NB4 (cell line): ENCODE measurements at regions not wholly inside any gene's neighbourhood (a gene's known extent, or its start where the extent isn't known, plus 50 kb on each side); places are given as distances from the start of the nearest gene placed in this dataset.
"Not testable (repeated sequence)": the region's sequence is repeated elsewhere in the genome, so short reads cannot be mapped to it uniquely, and the experiment has no call there.

Source experiments
- DNase-seq: peaks from one replicate; pipeline ENCODE4 v3.0.0; 2010; ENCODE audit warnings: low read depth
- H3K4me3 ChIP-seq: one replicate; pipeline ENCODE4 v1.5.1; 2011; ENCODE audit warnings: mild to moderate bottlenecking, low read depth, low read length, moderate library complexity
- CTCF ChIP-seq: IDR thresholded peaks from one replicate; pipeline ENCODE4 v1.5.1; 2012; ENCODE audit warnings: low read depth, low read length
- MAX ChIP-seq: IDR thresholded peaks from 2 replicates; pipeline ENCODE4 v1.6.1; 2011; ENCODE audit warnings: low read depth, low read length
- MYC ChIP-seq: IDR thresholded peaks from 2 replicates; pipeline ENCODE4 v1.6.1; 2011; ENCODE audit warnings: low read depth, low read length
- POLR2A ChIP-seq: IDR thresholded peaks from 2 replicates; pipeline ENCODE4 v1.6.1; 2011; ENCODE audit warnings: mild to moderate bottlenecking; ENCODE audit not compliant: insufficient read length; ENCODE audit errors: extremely low read depth

GRCh38 chr21:32876426-32876825, 104.9 kb upstream of the PAXBP1 start:
- no peak for TF ChIP-seq MYC
- TF ChIP-seq POLR2A: no peak
- TF ChIP-seq MAX: no peak
- no peak for TF ChIP-seq CTCF
- no peak overlapping the region for H3K4me3 ChIP-seq
- DNase-seq: no peak

GRCh38 chr21:32877888-32878287, 106.3 kb upstream of the PAXBP1 start:
- not testable (repeated sequence) for DNase-seq, H3K4me3 ChIP-seq

GRCh38 chr21:32878661-32879060, 107.1 kb upstream of the PAXBP1 start:
- TF ChIP-seq MAX (no peak), MYC (no peak), CTCF (no peak), POLR2A (no peak)
- no peak overlapping the region for H3K4me3 ChIP-seq
- DNase-seq: peak; percentile 25

- TF ChIP-seq POLR2A (no peak), MYC (no peak), MAX (no peak), CTCF (no peak)
- no peak for DNase-seq
- no peak overlapping the region for H3K4me3 ChIP-seq
Observed at GRCh38 chr21:32881458-32881857, 109.9 kb upstream of the PAXBP1 start.

- H3K4me3 ChIP-seq: no peak overlapping the region
- TF ChIP-seq MYC (no peak), MAX (no peak), CTCF (no peak), POLR2A (no peak)
- peak; percentile 4 for DNase-seq
Observed at GRCh38 chr21:32884062-32884461, 112.5 kb upstream of the PAXBP1 start.

- TF ChIP-seq MAX (no peak), CTCF (no peak), MYC (no peak), POLR2A (no peak)
- no peak overlapping the region for H3K4me3 ChIP-seq
- DNase-seq: no peak
Observed at GRCh38 chr21:32886339-32886738, 114.8 kb upstream of the PAXBP1 start.
